Neural cell (in vitro differentiated cells): ENCODE measurements at regions not wholly inside any gene's neighbourhood (a gene's known extent, or its start where the extent isn't known, plus 50 kb on each side); places are given as distances from the start of the nearest gene placed in this dataset.

Source experiments
- EP300 ChIP-seq: fragments of 450-650 bp; conservative IDR thresholded peaks from 2 replicates; pipeline ENCODE4 v1.6.1; 2014; ENCODE audit warnings: antibody characterized with exemption, mild to moderate bottlenecking, moderate library complexity; ENCODE audit not compliant: poor library complexity, severe bottlenecking
- EZH2 ChIP-seq: fragments of 200-600, 300-800 bp; shearing (Covaris generic), sonication (generic); IDR thresholded peaks from 2 replicates; pipeline ENCODE4 v1.6.1; 2014; ENCODE audit warnings: antibody characterized with exemption, low read length, borderline replicate concordance, mild to moderate bottlenecking; ENCODE audit not compliant: insufficient read depth, poor library complexity, severe bottlenecking
- MXI1 ChIP-seq: fragments of 450-650 bp; conservative IDR thresholded peaks from 2 replicates; pipeline ENCODE4 v1.6.1; 2014; ENCODE audit warnings: antibody characterized with exemption, mild to moderate bottlenecking; ENCODE audit not compliant: poor library complexity, severe bottlenecking
- POLR2AphosphoS5 ChIP-seq: IDR thresholded peaks from 2 replicates; pipeline ENCODE4 v1.6.1; 2012
- RAD21 ChIP-seq: fragments of 450-650 bp; conservative IDR thresholded peaks from 2 replicates; pipeline ENCODE4 v1.6.1; 2014; ENCODE audit warnings: antibody characterized with exemption, mild to moderate bottlenecking, moderate library complexity
- SMC3 ChIP-seq: fragments of 450-650 bp; conservative IDR thresholded peaks from 2 replicates; pipeline ENCODE4 v1.6.1; 2014; ENCODE audit warnings: antibody characterized with exemption, mild to moderate bottlenecking, moderate library complexity; ENCODE audit not compliant: poor library complexity
- TAF1 ChIP-seq: IDR thresholded peaks from 2 replicates; pipeline ENCODE4 v1.6.1; 2012; ENCODE audit warnings: low read depth
- TF ChIP-seq, protein P1 (sequence below): fragments of 450-650 bp; IDR thresholded peaks from 2 replicates; pipeline ENCODE4 v1.5.1; 2014; ENCODE audit warnings: antibody characterized with exemption, mild to moderate bottlenecking, moderate library complexity; ENCODE audit not compliant: poor library complexity, severe bottlenecking
- TF ChIP-seq, protein P2 (sequence below): IDR thresholded peaks from 2 replicates; pipeline ENCODE4 v1.6.1; 2012; ENCODE audit warnings: borderline replicate concordance

DNA sequence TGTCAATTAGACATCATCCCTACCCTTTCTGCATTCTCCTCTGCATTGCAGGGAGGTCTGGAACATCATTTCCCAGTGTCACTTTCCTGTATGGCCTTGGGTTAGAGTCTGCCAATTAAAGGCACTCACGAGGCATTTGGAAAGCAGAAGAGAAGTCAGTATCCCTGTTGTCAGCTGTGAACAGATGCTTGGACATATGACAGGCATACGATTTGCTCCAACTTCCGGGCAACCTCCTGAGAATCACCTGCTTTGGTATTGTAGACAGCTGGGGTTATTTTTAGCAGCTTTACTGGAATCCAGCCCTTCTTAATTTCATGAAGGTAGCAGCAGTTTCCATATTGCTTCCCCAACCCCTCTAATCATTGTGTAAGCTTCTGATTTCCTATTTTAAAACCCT, 88.7 kb upstream of the DHRS4 start:
- TF ChIP-seq, protein P1, sequence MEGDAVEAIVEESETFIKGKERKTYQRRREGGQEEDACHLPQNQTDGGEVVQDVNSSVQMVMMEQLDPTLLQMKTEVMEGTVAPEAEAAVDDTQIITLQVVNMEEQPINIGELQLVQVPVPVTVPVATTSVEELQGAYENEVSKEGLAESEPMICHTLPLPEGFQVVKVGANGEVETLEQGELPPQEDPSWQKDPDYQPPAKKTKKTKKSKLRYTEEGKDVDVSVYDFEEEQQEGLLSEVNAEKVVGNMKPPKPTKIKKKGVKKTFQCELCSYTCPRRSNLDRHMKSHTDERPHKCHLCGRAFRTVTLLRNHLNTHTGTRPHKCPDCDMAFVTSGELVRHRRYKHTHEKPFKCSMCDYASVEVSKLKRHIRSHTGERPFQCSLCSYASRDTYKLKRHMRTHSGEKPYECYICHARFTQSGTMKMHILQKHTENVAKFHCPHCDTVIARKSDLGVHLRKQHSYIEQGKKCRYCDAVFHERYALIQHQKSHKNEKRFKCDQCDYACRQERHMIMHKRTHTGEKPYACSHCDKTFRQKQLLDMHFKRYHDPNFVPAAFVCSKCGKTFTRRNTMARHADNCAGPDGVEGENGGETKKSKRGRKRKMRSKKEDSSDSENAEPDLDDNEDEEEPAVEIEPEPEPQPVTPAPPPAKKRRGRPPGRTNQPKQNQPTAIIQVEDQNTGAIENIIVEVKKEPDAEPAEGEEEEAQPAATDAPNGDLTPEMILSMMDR = no peak
- no peak for TF ChIP-seq EP300
- no peak for TF ChIP-seq TAF1
- no peak for TF ChIP-seq EZH2
- TF ChIP-seq, protein P2, sequence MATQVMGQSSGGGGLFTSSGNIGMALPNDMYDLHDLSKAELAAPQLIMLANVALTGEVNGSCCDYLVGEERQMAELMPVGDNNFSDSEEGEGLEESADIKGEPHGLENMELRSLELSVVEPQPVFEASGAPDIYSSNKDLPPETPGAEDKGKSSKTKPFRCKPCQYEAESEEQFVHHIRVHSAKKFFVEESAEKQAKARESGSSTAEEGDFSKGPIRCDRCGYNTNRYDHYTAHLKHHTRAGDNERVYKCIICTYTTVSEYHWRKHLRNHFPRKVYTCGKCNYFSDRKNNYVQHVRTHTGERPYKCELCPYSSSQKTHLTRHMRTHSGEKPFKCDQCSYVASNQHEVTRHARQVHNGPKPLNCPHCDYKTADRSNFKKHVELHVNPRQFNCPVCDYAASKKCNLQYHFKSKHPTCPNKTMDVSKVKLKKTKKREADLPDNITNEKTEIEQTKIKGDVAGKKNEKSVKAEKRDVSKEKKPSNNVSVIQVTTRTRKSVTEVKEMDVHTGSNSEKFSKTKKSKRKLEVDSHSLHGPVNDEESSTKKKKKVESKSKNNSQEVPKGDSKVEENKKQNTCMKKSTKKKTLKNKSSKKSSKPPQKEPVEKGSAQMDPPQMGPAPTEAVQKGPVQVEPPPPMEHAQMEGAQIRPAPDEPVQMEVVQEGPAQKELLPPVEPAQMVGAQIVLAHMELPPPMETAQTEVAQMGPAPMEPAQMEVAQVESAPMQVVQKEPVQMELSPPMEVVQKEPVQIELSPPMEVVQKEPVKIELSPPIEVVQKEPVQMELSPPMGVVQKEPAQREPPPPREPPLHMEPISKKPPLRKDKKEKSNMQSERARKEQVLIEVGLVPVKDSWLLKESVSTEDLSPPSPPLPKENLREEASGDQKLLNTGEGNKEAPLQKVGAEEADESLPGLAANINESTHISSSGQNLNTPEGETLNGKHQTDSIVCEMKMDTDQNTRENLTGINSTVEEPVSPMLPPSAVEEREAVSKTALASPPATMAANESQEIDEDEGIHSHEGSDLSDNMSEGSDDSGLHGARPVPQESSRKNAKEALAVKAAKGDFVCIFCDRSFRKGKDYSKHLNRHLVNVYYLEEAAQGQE = no peak
- no peak for TF ChIP-seq RAD21
- no peak for TF ChIP-seq POLR2AphosphoS5
- no peak for TF ChIP-seq MXI1
- no peak for TF ChIP-seq SMC3
